HFF-Myc (cell line): ENCODE measurements at regions not wholly inside any gene's neighbourhood (a gene's known extent, or its start where the extent isn't known, plus 50 kb on each side); places are given as distances from the start of the nearest gene placed in this dataset.

Experiments
- DNase-seq: peaks from one replicate; pipeline ENCODE4 v3.0.0-alpha.2; 2011; ENCODE audit warnings: low read depth; ENCODE audit errors: extremely low read depth
- H3K4me3 ChIP-seq: replicated peaks from 2 replicates; pipeline ENCODE4 v1.5.1; 2011; ENCODE audit warnings: low read depth, mild to moderate bottlenecking, control low read depth, low read length
- TF ChIP-seq, protein P1 (sequence below): IDR thresholded peaks from 2 replicates; pipeline ENCODE4 v1.5.1; 2012; ENCODE audit warnings: mild to moderate bottlenecking, low read depth, low read length, control low read depth; ENCODE audit errors: missing control alignments

DNA sequence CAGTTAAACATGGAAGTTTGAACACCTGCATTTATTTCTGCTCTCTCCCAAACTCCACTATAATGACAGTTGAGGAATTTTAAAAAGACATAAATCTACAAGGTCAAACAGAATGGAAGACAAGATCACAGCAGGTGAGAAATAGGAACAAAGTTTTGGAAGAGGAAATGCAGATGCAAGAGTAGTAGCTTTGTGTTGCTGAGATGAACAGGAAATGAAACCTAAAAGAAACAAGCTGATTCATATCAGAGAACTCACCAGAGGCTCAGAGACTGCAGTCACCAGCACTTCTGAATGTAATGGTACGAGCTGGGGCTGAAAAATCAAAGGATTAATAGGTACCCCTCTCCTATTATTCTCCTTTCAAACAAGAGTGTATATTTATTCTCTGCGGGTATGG lies 459.9 kb downstream of the RAP2B start:
- no peak for DNase-seq
- TF ChIP-seq, protein P1, sequence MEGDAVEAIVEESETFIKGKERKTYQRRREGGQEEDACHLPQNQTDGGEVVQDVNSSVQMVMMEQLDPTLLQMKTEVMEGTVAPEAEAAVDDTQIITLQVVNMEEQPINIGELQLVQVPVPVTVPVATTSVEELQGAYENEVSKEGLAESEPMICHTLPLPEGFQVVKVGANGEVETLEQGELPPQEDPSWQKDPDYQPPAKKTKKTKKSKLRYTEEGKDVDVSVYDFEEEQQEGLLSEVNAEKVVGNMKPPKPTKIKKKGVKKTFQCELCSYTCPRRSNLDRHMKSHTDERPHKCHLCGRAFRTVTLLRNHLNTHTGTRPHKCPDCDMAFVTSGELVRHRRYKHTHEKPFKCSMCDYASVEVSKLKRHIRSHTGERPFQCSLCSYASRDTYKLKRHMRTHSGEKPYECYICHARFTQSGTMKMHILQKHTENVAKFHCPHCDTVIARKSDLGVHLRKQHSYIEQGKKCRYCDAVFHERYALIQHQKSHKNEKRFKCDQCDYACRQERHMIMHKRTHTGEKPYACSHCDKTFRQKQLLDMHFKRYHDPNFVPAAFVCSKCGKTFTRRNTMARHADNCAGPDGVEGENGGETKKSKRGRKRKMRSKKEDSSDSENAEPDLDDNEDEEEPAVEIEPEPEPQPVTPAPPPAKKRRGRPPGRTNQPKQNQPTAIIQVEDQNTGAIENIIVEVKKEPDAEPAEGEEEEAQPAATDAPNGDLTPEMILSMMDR = no peak
- no peak overlapping the region for H3K4me3 ChIP-seq

DNA sequence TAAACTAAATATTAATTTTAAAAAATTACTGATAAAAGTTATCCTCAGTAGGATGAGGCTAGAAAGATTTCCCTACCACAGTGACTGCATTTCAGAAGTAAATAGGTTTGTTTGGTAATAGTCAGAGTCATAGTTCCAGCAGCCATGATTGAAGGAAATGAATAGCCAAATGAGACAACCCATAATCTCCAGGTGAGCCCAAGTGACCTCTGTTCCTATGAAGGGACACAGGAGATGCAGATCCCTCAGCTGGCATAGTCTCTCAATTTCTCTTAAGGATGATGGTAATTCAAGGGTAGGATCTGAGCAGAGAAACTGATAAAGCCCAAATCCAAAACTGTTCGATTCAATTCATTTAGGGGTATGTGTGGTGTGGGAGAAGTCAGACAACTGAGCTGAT lies 461.8 kb downstream of the RAP2B start:
- DNase-seq = no peak

DNA sequence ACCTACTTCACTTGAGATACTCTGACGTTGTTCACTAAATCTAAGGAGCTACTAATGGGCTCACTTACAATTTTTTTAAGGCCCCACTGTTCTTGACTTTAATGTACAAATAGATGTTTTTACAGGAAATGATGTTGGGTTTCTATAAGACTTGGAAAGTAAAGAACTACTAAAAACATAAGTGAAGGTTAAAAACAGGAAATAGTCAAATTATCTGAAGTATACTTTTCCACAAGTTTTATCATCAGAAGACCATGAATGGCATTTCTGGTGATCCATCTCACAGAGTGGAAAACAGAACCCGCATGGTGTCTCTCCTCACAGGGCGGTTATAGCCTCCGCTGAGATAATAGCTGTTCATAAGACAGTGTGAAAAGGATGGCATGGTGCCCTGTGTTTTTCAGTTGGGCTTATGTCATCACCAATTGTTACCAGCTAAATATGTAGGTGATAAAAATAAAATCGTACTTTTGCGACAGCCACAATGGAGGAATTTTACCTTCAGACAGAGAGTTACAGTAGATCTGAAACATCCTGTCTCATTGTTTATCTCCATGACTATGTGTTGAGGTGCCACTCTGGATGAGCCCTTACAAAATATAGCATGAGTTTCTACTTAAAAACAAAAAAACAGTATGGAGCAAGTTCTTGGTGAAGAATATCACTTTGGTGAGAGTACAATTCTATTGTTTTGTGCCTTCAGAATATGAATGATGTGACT lies 462.4 kb downstream of the RAP2B start:
- H3K4me3 ChIP-seq = no peak overlapping the region
- DNase-seq = no peak
- TF ChIP-seq, protein P1 = no peak

More for the DNA sequence above, 461.8 kb downstream of the RAP2B start:
- TF ChIP-seq, protein P1 = no peak
- H3K4me3 ChIP-seq = no peak overlapping the region

DNA sequence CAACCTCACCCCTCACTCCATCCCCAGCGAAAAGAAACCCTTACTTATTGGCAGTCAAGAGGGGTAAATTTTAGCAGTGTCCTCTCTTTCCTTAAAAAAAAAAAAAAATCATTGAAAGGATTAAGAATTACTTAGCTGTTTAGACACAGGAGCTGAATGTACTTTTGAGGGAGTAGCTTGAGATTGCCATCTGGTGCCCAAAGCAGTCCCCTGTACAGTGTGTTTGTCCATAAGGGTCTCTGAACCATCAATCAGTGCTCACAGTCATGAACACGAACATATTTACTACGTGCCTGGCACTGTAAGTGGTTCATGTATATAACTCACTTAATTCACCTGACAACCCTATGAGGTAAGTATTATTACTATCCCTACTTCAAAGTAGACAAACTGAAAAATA lies 463.5 kb downstream of the RAP2B start:
- DNase-seq = no peak
- no peak overlapping the region for H3K4me3 ChIP-seq
- TF ChIP-seq, protein P1 = no peak

DNA sequence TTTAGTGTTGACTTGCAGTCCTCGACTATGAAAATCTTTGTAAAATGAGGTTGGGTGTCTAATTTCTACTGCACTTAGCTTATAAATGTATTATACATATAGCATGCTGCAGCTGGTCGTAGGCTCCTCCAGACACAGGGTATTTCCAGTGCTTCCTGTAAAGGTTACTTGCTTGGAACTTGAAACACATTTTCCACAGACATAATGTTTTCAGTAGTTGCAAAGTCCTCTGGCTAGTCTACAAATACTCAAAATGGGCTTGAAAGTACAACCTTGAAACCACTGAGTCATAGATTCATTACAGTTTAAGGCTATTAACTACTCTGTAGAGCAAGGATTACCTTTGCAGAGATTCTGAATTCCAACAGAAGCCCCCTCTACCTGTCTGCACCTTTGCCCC lies 464.1 kb downstream of the RAP2B start:
- TF ChIP-seq, protein P1 = no peak
- no peak overlapping the region for H3K4me3 ChIP-seq
- no peak for DNase-seq

DNA sequence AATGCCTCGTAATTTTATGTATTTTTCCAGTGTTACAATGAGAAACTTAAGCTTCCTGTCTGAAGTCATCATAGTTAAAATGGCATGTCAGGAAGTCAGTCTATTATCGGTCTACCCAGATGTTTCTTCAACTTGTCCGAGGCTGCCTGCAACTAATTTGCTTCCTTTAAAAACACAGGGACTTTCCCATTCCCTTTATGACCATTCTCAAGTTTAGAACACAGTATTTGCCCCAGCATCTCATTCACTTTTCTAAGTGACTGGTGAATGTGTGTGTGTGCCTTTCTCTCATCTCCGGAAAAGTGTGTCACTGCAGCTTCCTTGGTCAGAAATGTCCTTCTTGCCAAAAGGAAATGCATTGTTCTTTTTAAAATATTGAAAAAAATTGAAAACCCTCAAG lies 466.6 kb downstream of the RAP2B start:
- no peak overlapping the region for H3K4me3 ChIP-seq
- no peak for DNase-seq
- TF ChIP-seq, protein P1 = no peak

DNA sequence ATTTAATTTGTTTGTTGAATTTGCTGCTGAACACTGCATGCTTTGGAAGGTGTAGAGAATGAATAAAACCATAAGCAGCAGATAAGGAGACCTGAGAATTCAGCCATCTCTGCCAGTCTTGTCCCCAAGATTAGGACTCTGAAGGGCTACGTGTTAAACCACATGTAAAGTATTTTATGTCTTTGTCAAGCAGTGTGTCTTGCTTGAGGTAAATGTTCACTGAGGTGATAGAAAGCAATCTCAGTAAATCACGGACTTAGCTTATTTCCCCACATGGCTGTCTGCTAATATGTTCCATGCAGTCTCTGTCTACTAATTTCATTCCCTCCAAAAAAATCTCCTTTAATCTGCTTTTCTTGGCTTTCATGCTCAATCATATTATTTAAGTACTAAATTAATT lies 467.1 kb downstream of the RAP2B start:
- H3K4me3 ChIP-seq = no peak overlapping the region
- DNase-seq = no peak

More for the DNA sequence above, 467.1 kb downstream of the RAP2B start:
- TF ChIP-seq, protein P1 = no peak
